GM10266 (cell line): ENCODE measurements at regions not wholly inside any gene's neighbourhood (a gene's known extent, or its start where the extent isn't known, plus 50 kb on each side); places are given as distances from the start of the nearest gene placed in this dataset.

Experiments used
- DNase-seq: peaks from one replicate; pipeline ENCODE4 v3.0.0; 2012; ENCODE audit errors: extremely low spot score
- TF ChIP-seq, protein P1 (sequence below): IDR thresholded peaks from 2 replicates; pipeline ENCODE4 v1.5.1; 2012; ENCODE audit warnings: mild to moderate bottlenecking, low read depth; ENCODE audit not compliant: control insufficient read depth, insufficient read depth; ENCODE audit errors: missing control alignments

DNA sequence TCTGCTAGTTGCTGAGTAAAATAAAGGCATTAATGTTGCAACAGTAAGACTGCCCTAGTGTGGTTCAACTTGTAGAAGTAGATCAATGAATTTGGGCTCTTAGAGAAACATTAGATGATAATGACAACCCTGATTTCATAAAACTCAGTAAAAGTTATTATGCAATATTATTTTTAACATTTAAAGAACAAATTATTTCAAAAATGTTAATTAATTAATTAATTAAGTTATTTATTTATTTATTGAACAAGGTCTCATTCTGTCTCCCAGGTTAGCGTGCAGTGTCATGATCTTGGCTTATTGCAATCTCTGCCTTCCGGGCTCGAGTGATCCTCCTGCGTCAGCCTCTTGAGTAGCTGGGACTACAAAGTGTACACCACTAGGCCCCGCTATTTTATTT is 1016.4 kb downstream of the VRK1 start:
- TF ChIP-seq, protein P1, sequence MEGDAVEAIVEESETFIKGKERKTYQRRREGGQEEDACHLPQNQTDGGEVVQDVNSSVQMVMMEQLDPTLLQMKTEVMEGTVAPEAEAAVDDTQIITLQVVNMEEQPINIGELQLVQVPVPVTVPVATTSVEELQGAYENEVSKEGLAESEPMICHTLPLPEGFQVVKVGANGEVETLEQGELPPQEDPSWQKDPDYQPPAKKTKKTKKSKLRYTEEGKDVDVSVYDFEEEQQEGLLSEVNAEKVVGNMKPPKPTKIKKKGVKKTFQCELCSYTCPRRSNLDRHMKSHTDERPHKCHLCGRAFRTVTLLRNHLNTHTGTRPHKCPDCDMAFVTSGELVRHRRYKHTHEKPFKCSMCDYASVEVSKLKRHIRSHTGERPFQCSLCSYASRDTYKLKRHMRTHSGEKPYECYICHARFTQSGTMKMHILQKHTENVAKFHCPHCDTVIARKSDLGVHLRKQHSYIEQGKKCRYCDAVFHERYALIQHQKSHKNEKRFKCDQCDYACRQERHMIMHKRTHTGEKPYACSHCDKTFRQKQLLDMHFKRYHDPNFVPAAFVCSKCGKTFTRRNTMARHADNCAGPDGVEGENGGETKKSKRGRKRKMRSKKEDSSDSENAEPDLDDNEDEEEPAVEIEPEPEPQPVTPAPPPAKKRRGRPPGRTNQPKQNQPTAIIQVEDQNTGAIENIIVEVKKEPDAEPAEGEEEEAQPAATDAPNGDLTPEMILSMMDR, result no peak
- DNase-seq, result no peak

DNA sequence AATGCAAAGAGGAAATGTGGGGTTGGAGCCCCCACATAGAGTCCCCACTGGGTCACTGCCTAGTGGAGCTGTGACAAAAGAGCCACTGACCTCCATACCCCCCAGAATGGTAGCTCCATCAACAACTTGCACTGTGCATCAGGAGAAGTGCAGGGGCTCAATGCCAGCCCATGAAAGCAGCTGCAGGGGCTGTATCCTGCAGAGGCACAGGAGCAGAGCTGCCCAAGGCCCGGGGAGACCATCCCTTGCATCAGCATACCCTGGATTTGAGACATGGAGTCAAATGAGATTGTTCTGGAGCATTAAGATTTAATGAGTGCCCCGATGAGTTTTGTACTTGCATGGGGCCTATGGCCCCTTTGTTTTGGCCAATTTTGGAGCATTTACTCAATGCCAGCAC is 1023.6 kb downstream of the VRK1 start:
- no peak for DNase-seq
- TF ChIP-seq, protein P1, result no peak

- no peak for DNase-seq
- TF ChIP-seq, protein P1, result no peak
Measured at GRCh38 chr14:97824218-97824617, 1027.0 kb downstream of the VRK1 start.

DNA sequence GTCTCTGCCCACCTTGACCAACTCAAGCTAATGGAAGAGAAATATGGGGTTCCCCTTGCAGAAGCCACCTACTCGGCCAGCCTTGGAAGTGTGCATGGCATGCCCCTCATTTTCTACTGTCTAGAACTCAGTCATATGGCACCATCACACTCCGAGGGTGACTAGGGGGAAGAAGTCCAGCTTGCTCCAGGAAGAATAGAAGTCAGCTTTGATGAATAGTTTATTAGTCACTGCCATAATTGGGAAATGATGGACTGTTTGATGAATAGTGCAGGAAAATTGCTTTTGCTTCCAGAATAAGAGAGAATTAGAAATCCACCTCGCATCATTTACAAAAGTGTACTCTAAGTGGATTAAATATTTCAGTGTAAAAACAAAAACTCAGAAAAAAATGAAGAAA is 1030.6 kb downstream of the VRK1 start:
- DNase-seq, result no peak
- TF ChIP-seq, protein P1, result no peak

GRCh38 chr14:97832776-97833175 is 1035.6 kb downstream of the VRK1 start:
- no peak for DNase-seq
- TF ChIP-seq, protein P1, result no peak

- TF ChIP-seq, protein P1, result no peak
- no peak for DNase-seq
Measured at GRCh38 chr14:97838986-97839385, 1041.8 kb downstream of the VRK1 start.

- DNase-seq, result no peak
- TF ChIP-seq, protein P1, result no peak
Measured at GRCh38 chr14:97840159-97840558, 1043.0 kb downstream of the VRK1 start.
